KBM-7 (cell line): ENCODE measurements at regions not wholly inside any gene's neighbourhood (a gene's known extent, or its start where the extent isn't known, plus 50 kb on each side); places are given as distances from the start of the nearest gene placed in this dataset.
"Not testable (repeated sequence)": the region's sequence is repeated elsewhere in the genome, so short reads cannot be mapped to it uniquely, and the experiment has no call there.

Source experiments
- DNase-seq: peaks from one replicate; pipeline ENCODE4 v3.0.0-alpha.2; 2015
- in situ Hi-C: fragments of 300-500 bp; cut with MboI; formaldehyde crosslinking; loops from 2 replicates; pipeline ENCODE4 v1.14.3; 2020; ENCODE audit warnings: low sequenced_read_pairs, low pct_unique_long_range_greater_than_20kb, mixed read lengths

DNA sequence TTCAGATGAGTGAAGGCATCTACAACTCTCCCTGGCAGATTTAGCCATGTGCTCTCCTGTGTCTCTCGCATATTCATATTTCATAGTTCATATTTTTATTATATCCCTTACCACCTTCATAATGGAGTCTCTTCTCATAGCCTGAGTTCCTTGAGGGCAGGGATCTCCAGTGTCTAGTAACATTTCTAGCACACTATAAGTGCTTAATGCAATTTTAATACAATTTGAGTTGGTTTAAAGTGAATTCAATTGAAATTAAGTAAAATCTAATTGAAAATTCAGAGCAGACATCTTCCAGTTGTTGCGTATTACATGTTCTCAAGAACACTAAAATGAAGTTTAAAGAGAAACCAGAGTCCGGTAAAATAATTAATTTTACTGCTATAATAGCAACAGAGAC lies 163.6 kb upstream of the GNAI1 start:
- in situ Hi-C loops: no loop called here
- DNase-seq: no peak

DNA sequence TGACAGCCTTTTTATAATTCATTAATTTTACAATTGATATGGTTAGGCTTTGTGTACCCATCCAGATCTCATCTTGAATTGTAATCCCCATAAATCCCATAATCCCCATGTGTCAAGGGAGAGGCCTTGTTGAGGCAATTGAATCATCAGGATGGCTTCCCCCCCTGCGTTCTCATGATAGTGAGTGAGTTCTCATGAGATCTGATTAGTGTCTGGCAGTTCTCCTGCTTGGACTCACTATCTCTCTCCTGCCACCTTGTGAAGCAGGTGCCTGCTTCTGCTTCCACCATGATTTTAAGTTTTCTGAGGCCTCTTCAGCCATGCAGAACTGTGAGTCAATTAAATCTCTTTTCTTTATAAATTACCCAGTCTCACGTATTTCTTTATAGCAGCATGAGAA lies 165.7 kb upstream of the GNAI1 start:
- no peak for DNase-seq
- in situ Hi-C loops: no loop called here

DNA sequence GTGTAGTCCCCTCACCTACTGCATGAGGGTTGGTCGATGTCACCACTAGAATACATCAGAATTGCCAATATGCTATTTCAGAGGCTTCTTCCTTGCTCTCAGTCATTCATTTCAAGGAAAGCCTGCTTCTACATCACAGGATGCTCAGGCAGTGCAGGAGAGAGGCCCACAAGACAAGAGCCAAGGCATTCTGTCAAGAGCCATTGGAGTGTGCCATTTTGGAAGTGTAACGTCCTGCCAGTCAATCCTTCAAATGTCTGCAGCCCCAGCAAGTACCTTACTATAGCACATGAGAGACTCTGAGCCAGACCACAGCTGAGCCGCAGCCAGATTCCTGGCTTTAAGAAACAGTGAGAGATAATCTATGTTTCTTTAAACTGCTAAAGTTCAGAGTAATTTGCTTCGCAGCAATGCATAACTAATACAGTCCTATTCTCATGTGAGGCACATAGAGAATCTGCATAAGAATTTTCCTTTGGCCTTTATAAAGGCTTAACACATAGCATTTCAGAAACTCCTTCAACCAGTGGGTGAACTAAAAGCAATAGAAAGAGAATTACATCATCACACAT lies 166.5 kb upstream of the GNAI1 start:
- no peak for DNase-seq
- in situ Hi-C loops: no loop called here

DNA sequence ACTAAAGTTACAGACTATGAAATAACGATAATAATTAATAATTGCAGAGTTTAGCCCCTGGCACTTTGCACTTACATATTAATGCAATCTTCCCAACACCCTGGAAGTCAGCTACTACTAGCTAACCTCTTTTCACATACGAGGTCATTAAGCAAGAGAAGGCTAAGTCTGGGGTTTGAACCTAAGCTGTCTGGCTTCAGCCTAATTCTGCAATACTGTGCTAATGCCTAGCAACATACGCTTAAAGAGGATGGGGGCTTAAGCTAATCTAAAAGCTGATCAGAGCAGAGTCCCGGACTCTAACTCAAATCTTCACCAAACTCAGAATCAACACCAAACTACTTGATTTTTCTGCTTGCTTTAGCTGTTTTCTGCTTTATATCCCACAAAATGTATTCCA lies 168.7 kb upstream of the GNAI1 start:
- in situ Hi-C loops: no loop called here
- DNase-seq: no peak

DNA sequence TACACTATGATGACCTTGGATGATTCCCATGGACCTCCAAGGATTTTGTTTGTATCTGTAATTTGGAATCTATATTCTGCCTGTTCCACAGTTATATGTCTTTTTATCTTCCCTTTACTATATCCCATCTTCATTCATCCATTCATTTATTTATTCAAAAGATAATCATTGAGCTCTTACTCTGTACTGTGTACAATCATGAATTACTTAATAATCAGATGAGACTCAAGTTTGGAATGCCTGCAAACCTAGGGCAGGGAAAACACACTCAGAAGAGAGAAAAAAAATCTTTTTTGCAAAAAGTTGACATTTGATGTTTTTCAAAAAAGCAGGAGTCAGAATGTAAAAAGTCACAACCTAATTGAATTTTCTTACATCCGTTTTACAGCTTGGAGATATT lies 170.2 kb upstream of the GNAI1 start:
- DNase-seq: no peak
- in situ Hi-C loops: no loop called here

DNA sequence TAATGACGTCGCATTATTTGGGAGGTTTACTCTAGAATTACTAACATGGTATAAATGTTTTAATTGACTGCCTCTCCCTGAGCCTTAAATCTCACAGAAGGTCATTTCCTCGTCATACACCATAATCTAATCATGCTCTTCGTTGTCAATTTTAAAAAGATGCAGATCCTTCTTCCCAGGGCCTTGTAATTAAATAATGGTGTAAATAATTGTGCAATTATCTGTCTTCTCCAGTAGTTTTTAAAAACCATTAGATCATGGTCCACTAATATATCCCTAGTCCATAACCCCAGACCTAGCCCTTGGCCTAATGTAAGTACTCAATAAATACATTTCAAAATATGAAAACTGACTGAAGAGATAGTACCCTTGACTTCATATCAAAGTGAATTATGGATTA lies 181.5 kb upstream of the GNAI1 start:
- in situ Hi-C loops: no loop called here
- DNase-seq: no peak

DNA sequence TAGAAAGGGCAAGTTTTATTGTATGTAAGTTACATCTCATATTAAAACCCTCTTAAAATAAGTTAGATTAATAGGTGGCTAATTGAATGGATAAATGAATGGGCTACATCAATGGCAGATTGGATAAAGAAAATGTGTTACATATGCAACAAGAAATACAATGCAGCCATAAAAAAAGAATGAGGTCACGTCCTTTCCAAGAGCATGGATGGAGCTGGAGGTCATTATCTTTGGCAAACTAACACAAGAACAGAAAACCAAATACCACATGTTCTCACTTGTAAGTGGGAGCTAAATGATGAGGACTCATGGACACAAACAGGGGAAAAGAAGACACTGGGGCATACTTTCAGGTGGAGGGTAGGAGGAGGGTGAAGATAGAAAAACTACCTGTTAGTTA lies 182.2 kb upstream of the GNAI1 start:
- in situ Hi-C loops: no loop called here
- DNase-seq: no peak

DNA sequence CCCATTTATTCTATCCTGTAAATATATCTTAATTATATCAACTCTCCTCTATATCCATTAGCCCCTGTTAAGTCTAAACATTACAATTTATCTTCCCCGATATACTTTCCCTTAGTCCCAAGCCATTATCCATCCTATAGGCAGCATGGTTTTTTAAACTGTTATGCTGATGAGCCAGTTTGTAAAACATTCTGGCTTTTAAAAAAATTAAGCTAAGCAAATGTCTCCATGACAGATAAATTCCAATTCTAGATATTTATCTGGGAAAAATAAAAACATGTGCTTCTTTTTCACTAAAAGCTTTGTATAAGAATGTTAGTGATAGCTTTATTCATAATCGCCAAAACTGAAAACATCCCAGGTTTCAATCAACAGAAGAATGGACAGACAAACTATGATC lies 183.2 kb upstream of the GNAI1 start:
- in situ Hi-C loops: no loop called here

DNA sequence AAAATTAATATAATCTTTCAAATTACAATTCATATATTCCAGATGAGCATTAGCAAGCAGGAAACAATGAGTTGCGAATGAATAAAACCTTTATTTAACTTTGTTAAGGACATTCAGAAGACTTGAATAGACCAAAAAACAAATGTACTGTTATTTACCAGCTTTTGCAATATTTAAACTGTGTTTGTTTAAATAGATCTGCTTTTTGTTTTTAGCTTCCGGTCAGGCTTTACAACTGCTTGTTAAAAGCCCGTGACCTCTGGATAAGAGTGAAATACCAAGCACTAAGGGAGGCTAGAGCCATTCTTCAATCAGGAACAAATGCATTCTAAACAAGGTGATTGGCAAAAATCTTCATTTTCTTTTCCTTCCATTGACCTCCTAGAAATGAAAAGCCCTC lies 184.9 kb upstream of the GNAI1 start:
- DNase-seq: no peak
- in situ Hi-C loops: no loop called here

More for the DNA sequence above, 183.2 kb upstream of the GNAI1 start:
- no peak for DNase-seq

DNA sequence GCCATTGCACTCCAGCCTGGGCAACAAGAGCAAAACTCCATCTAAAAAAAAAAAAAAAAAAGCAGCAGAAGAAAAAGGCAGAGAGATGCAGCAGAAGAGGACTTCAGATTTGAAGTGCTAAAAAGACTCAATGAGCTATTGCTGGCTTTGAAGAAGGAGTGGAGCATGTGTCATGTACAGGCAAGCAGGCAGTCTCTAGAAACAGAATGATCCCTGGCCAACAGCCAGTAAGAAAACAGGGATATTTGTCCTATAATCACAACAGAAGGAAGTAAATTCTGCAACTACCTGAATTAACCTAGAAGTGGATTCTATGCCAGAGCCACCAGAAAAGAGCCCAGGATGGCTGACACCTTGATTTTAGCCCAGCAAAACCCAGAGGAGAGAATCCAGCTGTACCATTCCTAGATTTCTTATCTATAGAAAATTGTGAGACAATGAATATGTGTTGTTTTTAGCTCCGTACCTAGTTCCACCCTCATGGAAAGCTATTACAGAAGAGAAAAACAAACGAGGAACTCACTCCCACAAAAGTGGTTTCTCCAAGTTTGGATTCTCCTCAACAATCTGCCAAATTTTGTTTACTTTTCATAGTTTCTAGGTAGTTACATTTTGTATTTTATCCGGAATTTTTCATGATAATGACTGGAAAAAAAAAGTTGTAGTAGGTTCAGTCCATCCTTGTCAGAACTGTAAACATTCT lies 198.2 kb upstream of the GNAI1 start:
- DNase-seq: no peak
- in situ Hi-C loops: no loop called here

DNA sequence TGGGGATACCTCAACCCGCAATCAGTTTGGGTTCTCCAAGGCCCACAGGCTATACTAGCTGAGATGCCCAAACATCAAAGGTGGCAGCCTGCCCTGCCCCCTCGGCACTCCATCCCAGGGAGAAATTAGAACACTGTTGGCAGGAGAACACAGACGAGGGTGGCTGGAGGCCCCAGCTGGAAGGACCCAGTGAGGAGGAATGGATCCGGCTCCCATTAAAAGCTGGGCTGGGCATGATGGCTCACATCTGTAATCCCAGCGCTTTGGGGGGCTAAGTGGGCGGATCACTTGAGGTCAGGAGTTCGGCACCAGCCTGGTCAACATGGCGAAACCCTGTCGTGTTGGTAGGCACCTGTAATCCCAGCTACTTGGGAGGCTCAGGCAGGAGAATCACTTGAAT lies 199.9 kb upstream of the GNAI1 start:
- in situ Hi-C loops: no loop called here
- DNase-seq: no peak

DNA sequence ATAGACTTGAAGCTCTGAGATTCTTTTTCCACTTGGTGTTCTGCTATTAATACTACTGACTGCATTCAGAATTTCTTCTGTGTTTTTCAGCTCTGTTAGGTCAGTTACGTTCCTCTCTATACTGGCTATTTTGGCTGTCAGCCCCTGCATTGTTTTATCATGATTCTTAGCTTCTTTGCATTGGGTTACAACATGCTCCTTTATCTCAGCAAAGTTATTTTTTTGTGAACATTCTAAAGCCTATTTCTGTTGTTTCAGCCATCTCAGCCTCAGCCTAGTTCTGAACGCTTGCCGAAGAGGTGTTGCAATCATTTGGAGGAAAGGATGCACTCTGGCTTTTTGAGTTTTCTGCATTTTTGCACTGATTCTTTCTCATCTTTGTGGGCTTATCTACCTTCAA lies 201.5 kb upstream of the GNAI1 start:
- in situ Hi-C loops: no loop called here
- no peak for DNase-seq

DNA sequence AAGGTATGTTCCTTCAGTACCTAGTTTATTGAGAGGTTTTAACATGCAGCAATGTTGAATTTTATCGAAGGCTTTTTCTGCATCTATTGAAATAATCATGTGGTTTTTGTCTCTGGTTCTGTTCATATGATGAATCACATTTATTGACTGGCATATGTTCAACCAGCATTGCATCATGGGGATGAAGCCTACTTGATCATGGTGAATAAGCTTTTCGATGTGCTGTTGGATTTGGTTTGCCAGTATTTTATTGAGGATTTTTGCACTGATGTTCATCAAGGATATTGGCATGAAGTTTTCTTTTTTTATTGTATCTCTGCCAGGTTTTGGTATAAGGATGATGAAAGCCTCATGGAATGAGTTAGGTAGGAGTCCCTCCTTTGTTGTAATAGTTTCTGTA lies 204.0 kb upstream of the GNAI1 start:
- no peak for DNase-seq
- in situ Hi-C loops: no loop called here

DNA sequence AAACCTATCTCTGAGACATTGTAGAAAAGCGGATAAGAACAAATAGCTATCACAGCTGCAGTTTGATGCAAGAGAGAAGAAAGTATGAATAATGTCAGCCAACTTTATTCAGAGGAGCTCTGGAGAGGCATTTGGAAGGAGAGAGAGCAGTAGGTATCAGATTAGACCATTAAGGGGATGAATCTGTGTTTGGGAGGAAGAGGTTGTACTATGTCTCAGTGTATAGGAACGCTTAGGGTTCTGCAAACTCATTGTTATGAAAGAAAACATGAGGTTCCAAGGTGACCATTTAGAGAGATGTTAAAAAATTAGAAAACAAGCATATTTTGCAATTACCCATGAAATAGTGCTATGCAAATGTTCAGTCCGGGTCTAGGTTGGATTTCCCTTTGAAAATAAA lies 207.5 kb upstream of the GNAI1 start:
- DNase-seq: no peak
- in situ Hi-C loops: no loop called here

DNA sequence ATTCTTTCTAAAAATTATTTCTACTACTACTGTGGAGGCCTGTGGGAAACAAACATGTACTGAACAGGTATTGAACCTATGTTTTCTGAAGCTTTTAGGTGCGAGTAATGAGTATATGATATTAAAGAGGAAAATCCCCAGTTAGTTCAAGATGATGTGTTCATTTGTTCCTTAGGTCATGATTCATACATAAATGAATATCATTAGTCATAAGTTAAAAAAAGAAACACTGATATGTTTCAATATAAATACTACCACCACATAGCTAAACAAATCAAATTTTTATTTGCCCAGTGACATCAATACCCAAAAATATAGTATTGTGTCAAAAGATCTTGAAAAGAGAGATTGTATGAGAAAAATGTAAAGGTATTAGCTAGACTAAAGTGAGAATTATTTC lies 210.7 kb upstream of the GNAI1 start:
- in situ Hi-C loops: no loop called here
- DNase-seq: no peak

DNA sequence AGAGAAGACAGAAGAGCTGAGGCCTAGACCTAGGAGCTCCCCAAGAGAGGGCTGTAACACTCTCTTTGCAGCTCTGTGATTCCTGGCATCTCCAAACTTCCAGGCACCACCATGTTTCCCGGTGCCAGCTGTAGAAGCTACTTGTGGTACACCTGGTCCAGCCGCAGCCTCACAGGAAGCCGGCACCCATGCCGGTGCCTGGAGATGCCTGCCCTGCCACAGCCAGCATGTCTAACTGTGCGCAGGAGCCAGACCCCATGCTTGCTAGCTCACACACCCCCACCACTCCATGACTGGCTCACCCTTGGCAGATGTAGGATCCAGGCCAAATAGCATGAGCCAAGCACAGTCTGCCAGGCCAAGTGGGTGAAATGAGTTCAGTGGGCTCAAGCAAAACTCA lies 211.7 kb upstream of the GNAI1 start:
- in situ Hi-C loops: no loop called here
- no peak for DNase-seq

DNA sequence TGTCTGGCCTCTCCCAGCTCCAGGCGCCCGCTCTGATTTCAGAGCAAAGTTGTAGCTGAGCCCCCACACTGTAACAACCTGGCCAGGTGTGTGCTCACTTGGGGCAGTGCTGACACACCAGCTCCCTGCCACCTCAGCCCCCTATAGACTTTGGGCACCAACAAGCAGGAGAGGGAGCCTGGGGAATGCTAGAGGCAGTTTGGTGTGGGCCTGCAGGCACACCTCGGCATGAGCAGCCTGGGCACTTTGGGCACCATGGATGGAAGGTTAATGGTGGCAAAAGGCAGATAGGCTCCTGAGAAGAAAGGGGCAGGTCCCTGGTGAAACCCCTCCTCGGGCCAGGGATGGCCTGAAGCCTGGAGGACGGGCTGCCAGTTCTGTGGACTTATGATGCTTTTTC lies 212.7 kb upstream of the GNAI1 start:
- in situ Hi-C loops: no loop called here

DNA sequence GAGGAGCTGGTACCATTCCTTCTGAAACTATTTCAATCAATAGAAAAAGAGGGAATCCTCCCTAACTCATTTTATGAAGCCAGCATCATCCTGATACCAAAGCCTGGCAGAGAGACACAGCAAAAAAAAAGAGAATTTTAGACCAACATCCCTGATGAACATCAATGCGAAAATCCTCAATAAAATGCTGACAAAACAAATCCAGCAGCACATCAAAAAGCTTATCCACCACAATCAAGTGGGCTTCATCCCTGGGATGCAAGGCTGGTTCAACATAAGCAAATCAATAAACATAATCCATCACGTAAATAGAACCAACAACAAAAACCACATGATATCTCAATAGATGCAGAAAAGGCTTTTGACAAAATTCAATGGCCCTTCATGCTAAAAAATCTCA lies 216.0 kb upstream of the GNAI1 start:
- in situ Hi-C loops, DNase-seq: not testable (repeated sequence)

More for the DNA sequence above, 212.7 kb upstream of the GNAI1 start:
- no peak for DNase-seq

DNA sequence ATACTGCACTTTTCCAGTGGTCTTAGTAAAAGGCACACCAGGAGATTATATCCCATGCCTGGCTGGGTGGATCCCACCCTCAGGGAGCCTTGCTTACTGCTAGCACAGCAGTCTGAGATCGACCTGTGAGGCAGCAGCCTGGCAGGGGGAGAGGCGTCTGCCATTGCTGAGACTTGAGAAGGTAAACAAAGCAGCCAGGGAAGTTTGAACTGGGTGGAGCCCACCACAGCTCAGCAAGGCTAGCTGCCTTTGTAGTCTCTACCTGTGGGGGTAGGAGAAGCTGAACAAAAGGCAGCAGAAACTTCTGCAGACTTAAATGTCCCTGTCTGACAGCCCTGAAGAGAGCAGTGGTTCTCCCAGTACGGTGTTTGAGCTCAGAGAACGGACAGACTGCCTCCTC lies 219.3 kb upstream of the GNAI1 start:
- in situ Hi-C loops, DNase-seq: not testable (repeated sequence)

DNA sequence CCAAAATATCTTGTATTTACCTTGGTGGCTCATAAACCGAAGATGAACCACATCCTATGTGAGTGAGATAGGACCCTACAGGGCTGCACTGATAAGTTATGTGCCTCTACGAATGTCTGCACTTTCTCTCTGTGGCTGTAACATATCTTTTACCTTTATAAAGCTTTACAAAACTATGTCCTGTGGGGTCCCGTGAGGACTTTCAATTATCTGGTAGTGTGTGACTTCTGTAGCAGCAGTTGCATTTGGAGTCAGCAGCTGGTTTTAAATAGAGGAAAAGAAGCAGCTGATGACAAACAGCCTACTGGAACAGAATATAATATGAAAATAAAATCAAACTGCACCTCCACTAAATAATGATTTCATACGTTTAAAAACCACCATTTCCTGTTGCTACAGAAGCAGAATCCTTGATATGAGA lies 222.4 kb upstream of the GNAI1 start:
- no peak for DNase-seq
- in situ Hi-C loops: no loop called here

DNA sequence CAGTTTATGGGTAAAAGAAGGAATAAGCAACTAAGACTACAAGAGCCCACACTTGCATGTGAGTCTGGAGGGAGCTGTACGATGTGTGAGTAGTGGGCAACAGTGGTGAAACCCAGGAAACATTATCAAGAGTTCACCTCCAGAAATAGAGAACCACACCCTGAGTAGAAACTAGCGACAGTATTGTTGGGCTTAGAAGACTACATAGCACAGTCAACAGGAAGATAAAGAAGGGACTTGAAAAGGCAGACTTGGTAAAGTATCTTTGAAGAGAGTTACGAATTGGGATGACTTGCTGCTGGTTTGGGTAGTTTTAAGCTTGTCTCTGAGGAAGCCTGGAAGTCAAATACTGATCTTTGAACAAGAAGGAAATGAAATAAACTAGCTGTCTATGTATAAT lies 223.2 kb upstream of the GNAI1 start:
- in situ Hi-C loops: no loop called here
- no peak for DNase-seq
